ENCODE measurements at regions not wholly inside any gene's neighbourhood (a gene's known extent, or its start where the extent isn't known, plus 50 kb on each side); places are given as distances from the start of the nearest gene placed in this dataset.
"Not testable (repeated sequence)": the region's sequence is repeated elsewhere in the genome, so short reads cannot be mapped to it uniquely, and the experiment has no call there.

DNA sequence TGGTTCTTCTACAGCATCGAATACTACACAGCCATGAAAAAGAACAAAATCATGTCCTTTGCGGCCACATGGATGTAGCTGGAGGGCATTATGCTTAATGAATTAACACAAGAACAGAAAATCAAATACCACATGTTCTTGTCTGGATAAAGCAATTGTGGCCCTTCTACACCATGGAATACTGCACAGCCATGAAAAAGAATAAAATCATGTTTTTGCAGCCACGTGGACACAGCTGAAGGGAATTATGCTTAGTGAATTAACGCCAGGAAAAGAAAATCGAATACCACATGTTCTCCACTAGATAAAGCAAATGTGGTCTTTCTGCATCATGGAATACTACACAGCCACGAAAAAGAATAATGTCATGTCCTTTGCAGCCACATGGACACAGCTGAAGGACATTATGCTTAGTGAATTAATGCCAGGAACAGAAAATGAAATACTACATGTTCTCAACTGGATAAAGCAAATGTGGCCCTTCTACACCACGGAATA, 361.8 kb upstream of the PLGLB2 start:
- not testable (repeated sequence) for DNase-seq (ENCODE audit: low spot score); H3K27me3 ChIP-seq (ENCODE audit: control insufficient read depth in 4 of 4, insufficient read depth in 4 of 4, low read length in 3 of 4)
- WGBS = 79% methylated on average over 6 of the region's 7 CpGs

DNA sequence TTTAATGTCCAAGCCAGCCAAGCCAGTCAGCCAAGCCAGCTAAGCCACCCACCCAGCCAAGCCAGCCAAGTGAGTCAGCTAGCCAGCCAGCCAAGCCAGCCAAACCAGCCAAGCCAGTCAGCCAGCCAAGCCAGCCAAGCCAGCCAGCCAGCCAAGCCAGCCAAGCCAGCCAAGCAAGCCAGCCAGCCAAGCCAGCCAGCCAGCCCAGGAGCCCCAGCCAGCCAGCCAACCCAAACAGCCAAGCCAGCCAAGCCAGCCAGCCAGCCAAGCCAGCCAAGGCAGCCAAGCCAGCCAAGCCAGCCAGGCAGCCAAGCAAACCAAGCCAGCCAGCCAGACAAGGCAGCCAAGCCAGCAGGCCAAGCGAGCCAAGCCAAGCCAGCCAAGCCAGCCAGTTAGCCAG, 352.1 kb upstream of the PLGLB2 start:
- WGBS = 56% methylated on average over 1 of the region's 1 CpG
- not testable (repeated sequence) for H3K4me3 ChIP-seq (ENCODE audit: low read depth in 1 of 3, low read length in 3 of 3); H3K27me3 ChIP-seq (ENCODE audit: control insufficient read depth in 4 of 4, insufficient read depth in 4 of 4, low read length in 3 of 4); H3K36me3 ChIP-seq (ENCODE audit: control insufficient read depth in 4 of 4, insufficient read depth in 3 of 4, low read depth in 1 of 4, low read length in 3 of 4); H3K27ac ChIP-seq (ENCODE audit: low read depth in 1 of 2, low read length in 2 of 2); H3K4me1 ChIP-seq (ENCODE audit: control insufficient read depth in 4 of 4, insufficient read depth in 4 of 4, low read length in 3 of 4); H3K9me3 ChIP-seq (ENCODE audit: control insufficient read depth in 4 of 4, low read length in 3 of 4); DNase-seq (ENCODE audit: low spot score); H3K9ac ChIP-seq (ENCODE audit: low read depth in 1 of 2, low read length in 2 of 2)

More for the DNA sequence above, 361.8 kb upstream of the PLGLB2 start:
- H3K4me1 ChIP-seq (ENCODE audit: control insufficient read depth in 4 of 4, insufficient read depth in 4 of 4, low read length in 3 of 4); H3K27ac ChIP-seq (ENCODE audit: low read depth in 1 of 2, low read length in 2 of 2); H3K9ac ChIP-seq (ENCODE audit: low read depth in 1 of 2, low read length in 2 of 2); H3K4me3 ChIP-seq (ENCODE audit: low read depth in 1 of 3, low read length in 3 of 3); H3K36me3 ChIP-seq (ENCODE audit: control insufficient read depth in 4 of 4, insufficient read depth in 3 of 4, low read depth in 1 of 4, low read length in 3 of 4); H3K9me3 ChIP-seq (ENCODE audit: control insufficient read depth in 4 of 4, low read length in 3 of 4): not testable (repeated sequence)

- H3K4me3 ChIP-seq (ENCODE audit: low read depth in 1 of 3, low read length in 3 of 3); DNase-seq (ENCODE audit: low spot score): not testable (repeated sequence)
Observed at GRCh38 chr2:87396551-87397265, 351.2 kb upstream of the PLGLB2 start.

DNA sequence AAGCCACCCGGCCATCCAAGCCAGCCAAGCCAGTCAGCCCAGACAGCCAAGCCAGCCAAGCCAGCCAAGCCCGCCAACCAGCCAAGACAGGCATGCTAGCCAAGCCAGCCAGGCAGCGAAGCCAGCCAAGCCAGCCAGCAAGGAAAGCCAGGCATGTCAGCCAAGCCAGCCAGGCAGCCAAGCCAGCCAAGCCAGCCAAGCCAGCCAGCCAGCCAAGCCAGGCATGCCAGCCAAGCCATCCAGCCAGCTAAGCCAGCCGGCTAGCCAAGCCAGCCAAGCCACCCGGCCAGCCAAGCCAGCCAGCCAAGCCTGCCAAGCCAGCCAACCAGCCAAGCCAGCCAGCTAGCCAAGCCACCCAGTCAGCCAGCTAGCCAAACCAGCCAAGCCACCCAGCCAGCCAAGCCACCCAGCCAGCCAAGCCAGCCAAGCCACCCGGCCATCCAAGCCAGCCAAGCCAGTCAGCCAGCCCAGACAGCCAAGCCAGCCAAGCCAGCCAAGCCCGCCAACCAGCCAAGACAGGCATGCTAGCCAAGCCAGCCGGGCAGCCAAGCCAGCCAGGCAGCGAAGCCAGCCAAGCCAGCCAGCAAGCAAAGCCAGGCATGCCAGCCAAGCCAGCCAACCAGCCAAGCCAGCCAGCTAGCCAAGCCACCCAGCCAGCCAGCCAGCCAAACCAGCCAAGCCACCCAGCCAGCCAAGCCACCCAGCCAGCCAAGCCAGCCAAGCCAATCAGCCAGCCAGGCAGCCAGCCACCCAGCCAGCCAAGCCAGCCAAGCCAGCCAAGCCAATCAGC, 350.4 kb upstream of the PLGLB2 start:
- not testable (repeated sequence) for DNase-seq (ENCODE audit: low spot score)

More at GRCh38 chr2:87396551-87397265, 351.2 kb upstream of the PLGLB2 start:
- H3K27ac ChIP-seq (ENCODE audit: low read depth in 1 of 2, low read length in 2 of 2); H3K4me1 ChIP-seq (ENCODE audit: control insufficient read depth in 4 of 4, insufficient read depth in 4 of 4, low read length in 3 of 4); H3K36me3 ChIP-seq (ENCODE audit: control insufficient read depth in 4 of 4, insufficient read depth in 3 of 4, low read depth in 1 of 4, low read length in 3 of 4); H3K9ac ChIP-seq (ENCODE audit: low read depth in 1 of 2, low read length in 2 of 2); H3K9me3 ChIP-seq (ENCODE audit: control insufficient read depth in 4 of 4, low read length in 3 of 4); H3K27me3 ChIP-seq (ENCODE audit: control insufficient read depth in 4 of 4, insufficient read depth in 4 of 4, low read length in 3 of 4): not testable (repeated sequence)
- 59% methylated on average over 9 of the region's 9 CpGs for WGBS

DNA sequence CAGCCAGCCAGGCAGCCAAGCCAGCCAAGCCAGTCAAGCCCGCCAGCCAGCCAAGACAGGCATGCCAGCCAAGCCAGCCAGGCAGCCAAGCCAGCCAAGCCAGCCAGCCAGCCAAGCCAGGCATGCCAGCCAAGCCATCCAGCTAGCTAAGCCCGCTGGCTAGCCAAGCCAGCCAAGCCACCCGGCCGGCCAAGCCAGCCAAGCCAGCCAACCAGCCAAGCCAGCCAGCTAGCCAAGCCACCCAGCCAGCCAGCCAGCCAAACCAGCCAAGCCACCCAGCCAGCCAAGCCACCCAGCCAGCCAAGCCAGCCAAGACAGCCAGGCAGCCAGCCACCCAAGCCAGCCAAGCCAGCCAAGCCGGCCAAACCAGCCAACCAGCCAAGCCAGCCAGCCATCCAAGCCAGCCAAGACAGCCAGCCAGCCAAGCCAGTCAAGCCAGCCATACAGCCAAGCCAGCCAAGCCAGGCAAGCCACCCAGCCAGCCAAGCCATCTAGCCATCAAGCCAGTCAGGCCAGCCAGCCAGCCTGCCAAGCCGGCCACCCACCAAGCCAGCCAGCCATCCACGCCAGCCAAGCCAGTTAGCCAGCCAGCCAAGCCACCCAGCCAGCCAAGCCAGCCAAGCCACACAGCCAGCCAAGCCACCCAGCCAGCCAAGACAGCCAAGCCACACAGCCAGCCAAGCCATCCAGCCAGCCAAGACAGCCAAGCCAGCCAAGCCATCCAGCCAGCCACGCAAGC, 349.2 kb upstream of the PLGLB2 start:
- H3K9me3 ChIP-seq (ENCODE audit: control insufficient read depth in 4 of 4, low read length in 3 of 4); H3K36me3 ChIP-seq (ENCODE audit: control insufficient read depth in 4 of 4, insufficient read depth in 3 of 4, low read depth in 1 of 4, low read length in 3 of 4); H3K27me3 ChIP-seq (ENCODE audit: control insufficient read depth in 4 of 4, insufficient read depth in 4 of 4, low read length in 3 of 4); H3K4me1 ChIP-seq (ENCODE audit: control insufficient read depth in 4 of 4, insufficient read depth in 4 of 4, low read length in 3 of 4); H3K4me3 ChIP-seq (ENCODE audit: low read depth in 1 of 3, low read length in 3 of 3); DNase-seq (ENCODE audit: low spot score); H3K27ac ChIP-seq (ENCODE audit: low read depth in 1 of 2, low read length in 2 of 2); H3K9ac ChIP-seq (ENCODE audit: low read depth in 1 of 2, low read length in 2 of 2): not testable (repeated sequence)
- 76% methylated on average over 7 of the region's 8 CpGs for WGBS

More for the DNA sequence above, 350.4 kb upstream of the PLGLB2 start:
- not testable (repeated sequence) for H3K36me3 ChIP-seq (ENCODE audit: control insufficient read depth in 4 of 4, insufficient read depth in 3 of 4, low read depth in 1 of 4, low read length in 3 of 4); H3K9me3 ChIP-seq (ENCODE audit: control insufficient read depth in 4 of 4, low read length in 3 of 4); H3K27me3 ChIP-seq (ENCODE audit: control insufficient read depth in 4 of 4, insufficient read depth in 4 of 4, low read length in 3 of 4); H3K4me1 ChIP-seq (ENCODE audit: control insufficient read depth in 4 of 4, insufficient read depth in 4 of 4, low read length in 3 of 4); H3K9ac ChIP-seq (ENCODE audit: low read depth in 1 of 2, low read length in 2 of 2); H3K4me3 ChIP-seq (ENCODE audit: low read depth in 1 of 3, low read length in 3 of 3); H3K27ac ChIP-seq (ENCODE audit: low read depth in 1 of 2, low read length in 2 of 2)
- 64% methylated on average over 9 of the region's 9 CpGs for WGBS
